Heart left ventricle (tissue), 13 donors: ENCODE measurements at regions not wholly inside any gene's neighbourhood (a gene's known extent, or its start where the extent isn't known, plus 50 kb on each side); places are given as distances from the start of the nearest gene placed in this dataset.

ENCODE experiments used
- POLR2A ChIP-seq, 2 donors: fragments of 450-650 bp; IDR thresholded peaks; one replicate each; pipeline ENCODE4 v1.6.1; 2017; ENCODE audit warnings: antibody characterized with exemption in 2 of 2, mild to moderate bottlenecking in 2 of 2, moderate library complexity in 2 of 2
- TF ChIP-seq, protein P1 (sequence below), 12 donors: fragments of 200-600 bp; sonication (generic) in 4 of 12; IDR thresholded peaks; one replicate each; pipeline versions ENCODE4 v1.5.0 to v1.8.0; 2018 to 2022; ENCODE audit warnings: antibody characterized with exemption in 12 of 12, mild to moderate bottlenecking in 5 of 12
- donor health status: ischemic (EF 13 %, LVEDD 7.1; RV severe dilation, severe dysfunction).
- donor health status: DM: no; HTN: yes; CAD: no.
- donor health status: DM: no; HTN: no; CAD: no.
- donor health status: ischemic (EF 25% LVEDD 6.9; RV normal size, moderate dysfunction).
- donor health status: ischemic (EF 25% LVEDD 5.7; RV mildly dilated, moderate dysfunction).
- donor health status: ischemic (EF 35%, LVEDD 5.7; RV mildly dilated, moderate dysfunction).
- donor health status: nonischemic (EF 11% LVEDD 7.7; RV severe dilation, severe dysfunction).
- donor health status: DM: yes; HTN: yes; CAD: no.
- donor health status: PGD.
- donor health status: ischemic (EF 29% LVEDD 5.4; RV normal size, mild dysfunction).
- donor health status: nonischemic (EF 23%, LVEDD 6.1; RV moderate dilation, normal function).

DNA sequence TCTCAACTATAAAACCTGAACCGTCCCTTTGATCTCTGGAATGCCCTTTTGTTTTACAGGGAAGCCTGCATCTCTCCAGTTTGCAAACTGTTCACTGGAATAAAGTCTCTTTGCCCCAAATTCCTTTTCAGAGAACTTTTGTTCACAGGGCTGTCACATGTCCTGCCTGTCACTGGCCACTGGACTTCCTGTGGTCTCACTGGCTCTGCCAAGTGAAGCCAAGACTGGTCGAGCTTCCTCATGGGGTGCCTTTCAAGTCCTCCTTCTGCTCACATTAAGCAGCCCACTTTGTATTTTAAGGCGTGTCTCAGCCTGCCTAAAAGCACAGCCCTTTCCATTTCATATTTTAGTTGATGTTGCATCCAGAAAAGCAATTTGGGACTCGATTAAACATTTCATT, 215.7 kb downstream of the KATNAL1 start:
- TF ChIP-seq, protein P1, sequence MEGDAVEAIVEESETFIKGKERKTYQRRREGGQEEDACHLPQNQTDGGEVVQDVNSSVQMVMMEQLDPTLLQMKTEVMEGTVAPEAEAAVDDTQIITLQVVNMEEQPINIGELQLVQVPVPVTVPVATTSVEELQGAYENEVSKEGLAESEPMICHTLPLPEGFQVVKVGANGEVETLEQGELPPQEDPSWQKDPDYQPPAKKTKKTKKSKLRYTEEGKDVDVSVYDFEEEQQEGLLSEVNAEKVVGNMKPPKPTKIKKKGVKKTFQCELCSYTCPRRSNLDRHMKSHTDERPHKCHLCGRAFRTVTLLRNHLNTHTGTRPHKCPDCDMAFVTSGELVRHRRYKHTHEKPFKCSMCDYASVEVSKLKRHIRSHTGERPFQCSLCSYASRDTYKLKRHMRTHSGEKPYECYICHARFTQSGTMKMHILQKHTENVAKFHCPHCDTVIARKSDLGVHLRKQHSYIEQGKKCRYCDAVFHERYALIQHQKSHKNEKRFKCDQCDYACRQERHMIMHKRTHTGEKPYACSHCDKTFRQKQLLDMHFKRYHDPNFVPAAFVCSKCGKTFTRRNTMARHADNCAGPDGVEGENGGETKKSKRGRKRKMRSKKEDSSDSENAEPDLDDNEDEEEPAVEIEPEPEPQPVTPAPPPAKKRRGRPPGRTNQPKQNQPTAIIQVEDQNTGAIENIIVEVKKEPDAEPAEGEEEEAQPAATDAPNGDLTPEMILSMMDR (IDR thresholded peaks at IDR 0.05), result no peak
- no peak for TF ChIP-seq POLR2A (IDR thresholded peaks at IDR 0.05)
